ENCODE measurements at regions not wholly inside any gene's neighbourhood (a gene's known extent, or its start where the extent isn't known, plus 50 kb on each side); places are given as distances from the start of the nearest gene placed in this dataset.

GRCh38 chrY:20659450-20659849 lies 83.9 kb downstream of the EIF1AY start:
- RAD21 ChIA-PET (ENCODE audit: low non-redundant PET in 1 of 2, low total read pairs in 2 of 2, uncharacterized antibody in 2 of 2, unreplicated experiment in 2 of 2): no interaction called here
- CTCF ChIA-PET: no interaction called here

More at GRCh38 chrY:20659450-20659849, 83.9 kb downstream of the EIF1AY start:
- H3K9ac ChIP-seq (ENCODE audit: low read length): no peak overlapping the region
- ATAC-seq: no peak
- no peak overlapping the region for H3K4me2 ChIP-seq (ENCODE audit: low read length)
- POLR2A ChIA-PET: no interaction called here
- no peak overlapping the region for H2AFZ ChIP-seq (ENCODE audit: low read depth, low read length, poor library complexity, severe bottlenecking)
- no peaks in the 10 kb centered on the region for H3K9me2 ChIP-seq (ENCODE audit: insufficient read depth)
- no TSS peak for BruUV-seq (replicated peaks)
- H3K79me2 ChIP-seq (ENCODE audit: insufficient read depth, low read length): no peaks in the 10 kb centered on the region
- TF ChIP-seq YY1 (IDR thresholded peaks at IDR 0.05; ENCODE audit: extremely low read depth, insufficient replicate concordance, low read depth, low read length) (no peak), FOSL1 (IDR thresholded peaks at IDR 0.05; ENCODE audit: low read depth) (no peak), CTCF (IDR thresholded peaks at IDR 0.05 in 2 of 3, conservative IDR thresholded peaks at IDR 0.05 in 1 of 3; ENCODE audit: borderline replicate concordance in 1 of 3, insufficient read depth in 1 of 3, low read depth in 2 of 3, low read length in 2 of 3) (no peak), MAX (IDR thresholded peaks at IDR 0.05) (no peak), POLR2A (IDR thresholded peaks at IDR 0.05; ENCODE audit: borderline replicate concordance, extremely low read depth, insufficient read depth, insufficient read length) (no peak), ELF1 (IDR thresholded peaks at IDR 0.05; ENCODE audit: borderline replicate concordance, low read depth) (no peak), JUND (IDR thresholded peaks at IDR 0.05) (no peak), TCF7L2 (IDR thresholded peaks at IDR 0.05; ENCODE audit: borderline replicate concordance, extremely low read depth, insufficient read depth, insufficient read length) (no peak), RAD21 (IDR thresholded peaks at IDR 0.05; ENCODE audit: low read depth) (no peak), ZNF274 (IDR thresholded peaks at IDR 0.05; ENCODE audit: low read depth, low read length) (no peak), ZBTB33 (IDR thresholded peaks at IDR 0.05; ENCODE audit: extremely low read depth, insufficient replicate concordance, low read length) (no peak), CBX3 (IDR thresholded peaks at IDR 0.05; ENCODE audit: low read depth) (no peak), ATF3 (IDR thresholded peaks at IDR 0.05) (no peak), POLR2AphosphoS5 (IDR thresholded peaks at IDR 0.05; ENCODE audit: low read depth, low read length) (no peak), SIN3A (IDR thresholded peaks at IDR 0.05; ENCODE audit: low read depth) (no peak), ZFX (IDR thresholded peaks at IDR 0.05) (no peak), EZH2phosphoT487 (IDR thresholded peaks at IDR 0.05; ENCODE audit: borderline replicate concordance) (no peak)
- no peaks in the 10 kb centered on the region for H3K9me3 ChIP-seq (ENCODE audit: control insufficient read depth in 1 of 2, insufficient read depth in 1 of 2, low read depth in 1 of 2, low read length in 2 of 2)
- intact Hi-C loops (cut with micrococcal nuclease): no loop called here
- H3K27me3 ChIP-seq (ENCODE audit: insufficient read depth, low read length): no peaks in the 10 kb centered on the region
- H3K4me3 ChIP-seq (replicated peaks in 1 of 2; ENCODE audit: low read depth in 1 of 2, low read length in 2 of 2): no peak overlapping the region
- no peak for DNase-seq (ENCODE audit: low read depth, low spot score)
- no peaks in the 10 kb centered on the region for H4K20me1 ChIP-seq (ENCODE audit: insufficient read depth)
- H3K27ac ChIP-seq (ENCODE audit: low read depth, low read length): no peak overlapping the region
- no peaks in the 10 kb centered on the region for H3K4me1 ChIP-seq (ENCODE audit: control insufficient read depth in 1 of 2, insufficient read depth in 2 of 2, low read length in 2 of 2)
- H3K36me3 ChIP-seq (ENCODE audit: control insufficient read depth in 1 of 2, insufficient read depth in 2 of 2, low read length in 2 of 2): no peaks in the 10 kb centered on the region
